ENCODE measurements at regions not wholly inside any gene's neighbourhood (a gene's known extent, or its start where the extent isn't known, plus 50 kb on each side); places are given as distances from the start of the nearest gene placed in this dataset.

GRCh38 chr11:80097146-80097545 is 656.3 kb upstream of the TENM4 start:
- intact Hi-C loops (cut with DNase I; ENCODE audit: low total_unique reads) = no loop called here
- Histone ChIP-seq H3K36me3 (no peaks in the 10 kb centered on the region), H3K4me3 (no peak overlapping the region), H3K4me1 (no peaks in the 10 kb centered on the region), H3K9me3 (no peaks in the 10 kb centered on the region), H3K27me3 (no peaks in the 10 kb centered on the region), H3K27ac (no peak overlapping the region)
- ATAC-seq (no peak), DNase-seq (no peak)
- TF ChIP-seq POLR2A (IDR thresholded peaks at IDR 0.05) = no peak
- in situ Hi-C loops (cut with MboI; ENCODE audit: low sequenced_read_pairs in 4 of 4) = no loop called here

DNA sequence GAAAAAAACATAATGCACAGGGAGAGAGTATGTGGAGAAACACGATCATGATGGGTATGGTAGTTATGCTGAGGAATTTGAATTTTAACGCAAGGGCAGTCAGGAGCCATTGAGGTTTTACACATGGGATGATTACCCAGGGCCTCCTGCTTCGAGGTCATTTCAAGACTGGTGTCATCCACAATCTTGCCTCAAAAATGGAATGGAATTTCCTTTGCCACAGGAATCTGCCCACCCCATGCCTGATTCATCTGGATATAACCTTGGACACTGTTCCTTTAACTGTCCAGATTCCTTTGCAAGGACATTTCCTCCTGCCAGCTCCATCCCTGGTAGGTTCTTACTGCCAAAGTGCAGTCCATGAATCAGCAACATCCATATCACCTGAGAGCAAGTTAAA is 655.9 kb upstream of the TENM4 start:
- ATAC-seq = no peak
- in situ Hi-C loops (cut with MboI; ENCODE audit: low sequenced_read_pairs in 4 of 4) = no loop called here

DNA sequence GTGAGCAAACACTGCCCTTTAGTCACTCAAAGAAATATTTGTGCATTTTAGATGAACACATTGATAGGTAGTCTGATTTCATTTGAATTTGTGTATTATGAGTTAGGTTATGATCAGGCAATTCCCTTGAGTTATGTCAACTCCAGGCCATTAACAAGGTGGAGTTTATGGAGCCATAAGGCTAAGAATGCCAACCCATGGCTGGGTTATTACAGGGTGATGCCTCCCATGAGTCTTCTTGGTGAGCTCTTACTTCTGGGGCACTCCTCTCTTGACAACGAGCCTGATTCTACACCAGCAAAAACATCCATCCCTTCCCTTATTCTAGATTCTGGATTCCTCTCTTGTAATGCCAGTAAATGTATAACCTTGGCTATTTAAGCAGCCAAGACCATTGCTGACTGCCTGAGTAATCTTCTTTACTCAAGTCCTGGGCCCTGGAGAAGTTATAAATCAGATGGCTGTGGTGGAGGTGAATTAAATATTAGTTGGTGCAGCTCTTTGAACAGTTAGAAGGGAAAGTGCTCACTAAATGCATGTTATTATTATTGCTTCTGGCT is 645.7 kb upstream of the TENM4 start:
- Histone ChIP-seq H3K36me3 (no peaks in the 10 kb centered on the region), H3K27me3 (no peaks in the 10 kb centered on the region), H3K9me3 (no peaks in the 10 kb centered on the region), H3K4me3 (no peak overlapping the region), H3K4me1 (no peaks in the 10 kb centered on the region), H3K27ac (no peak overlapping the region)
- intact Hi-C loops (cut with DNase I; ENCODE audit: low total_unique reads) = no loop called here
- in situ Hi-C loops (cut with MboI; ENCODE audit: low sequenced_read_pairs in 4 of 4) = no loop called here
- TF ChIP-seq CTCF (IDR thresholded peaks at IDR 0.05 in 4 of 5, conservative IDR thresholded peaks at IDR 0.05 in 1 of 5) (no peak), POLR2A (IDR thresholded peaks at IDR 0.05) (no peak)
- ATAC-seq (no peak), DNase-seq (no peak)

More for the DNA sequence above, 655.9 kb upstream of the TENM4 start:
- DNase-seq = no peak
- intact Hi-C loops (cut with DNase I; ENCODE audit: low total_unique reads) = no loop called here
- H3K4me3 ChIP-seq = no peak overlapping the region
- no peaks in the 10 kb centered on the region for H3K27me3 ChIP-seq
- H3K27ac ChIP-seq = no peak overlapping the region
- H3K4me1 ChIP-seq = no peaks in the 10 kb centered on the region
- H3K9me3 ChIP-seq = no peaks in the 10 kb centered on the region
- TF ChIP-seq CTCF (IDR thresholded peaks at IDR 0.05 in 4 of 5, conservative IDR thresholded peaks at IDR 0.05 in 1 of 5) (no peak), POLR2A (IDR thresholded peaks at IDR 0.05) (no peak)
- no peaks in the 10 kb centered on the region for H3K36me3 ChIP-seq

DNA sequence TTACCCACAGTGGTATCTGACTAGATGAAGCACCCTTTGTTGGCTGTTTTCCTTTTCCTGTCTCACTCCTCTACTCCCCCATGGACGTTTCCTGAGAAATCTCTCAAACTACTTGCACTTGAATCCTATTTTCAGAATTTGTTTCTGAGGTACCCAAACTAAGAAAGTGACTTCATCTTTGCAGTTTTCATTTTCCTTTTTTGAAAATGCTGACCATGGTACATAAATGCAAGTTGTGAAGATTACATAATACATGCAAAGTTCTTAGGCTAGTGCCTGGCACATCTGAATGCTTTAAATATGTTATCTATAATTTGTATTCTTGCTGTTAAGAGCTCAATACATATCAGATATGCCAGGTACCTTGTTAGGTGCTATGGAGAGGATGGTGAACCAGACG is 644.7 kb upstream of the TENM4 start:
- no peaks in the 10 kb centered on the region for H3K4me1 ChIP-seq
- TF ChIP-seq CTCF (IDR thresholded peaks at IDR 0.05 in 4 of 5, conservative IDR thresholded peaks at IDR 0.05 in 1 of 5) (no peak), POLR2A (IDR thresholded peaks at IDR 0.05) (no peak)
- H3K27ac ChIP-seq = no peak overlapping the region
- no peak for DNase-seq
- intact Hi-C loops (cut with DNase I; ENCODE audit: low total_unique reads) (no loop called here), in situ Hi-C loops (cut with MboI; ENCODE audit: low sequenced_read_pairs in 4 of 4) (no loop called here)
- ATAC-seq = no peak
- H3K9me3 ChIP-seq = no peaks in the 10 kb centered on the region
- no peaks in the 10 kb centered on the region for H3K27me3 ChIP-seq
- H3K4me3 ChIP-seq = no peak overlapping the region
- no peaks in the 10 kb centered on the region for H3K36me3 ChIP-seq

GRCh38 chr11:80084608-80085007 is 643.8 kb upstream of the TENM4 start:
- intact Hi-C loops (cut with DNase I; ENCODE audit: low total_unique reads) (no loop called here), in situ Hi-C loops (cut with MboI; ENCODE audit: low sequenced_read_pairs in 4 of 4) (no loop called here)
- ATAC-seq (no peak), DNase-seq (no peak)
- H3K9me3 ChIP-seq = no peaks in the 10 kb centered on the region
- H3K4me3 ChIP-seq = no peak overlapping the region
- H3K36me3 ChIP-seq = no peaks in the 10 kb centered on the region
- H3K27me3 ChIP-seq = no peaks in the 10 kb centered on the region
- TF ChIP-seq POLR2A (IDR thresholded peaks at IDR 0.05) (no peak), CTCF (IDR thresholded peaks at IDR 0.05 in 4 of 5, conservative IDR thresholded peaks at IDR 0.05 in 1 of 5) (no peak)
- no peak overlapping the region for H3K27ac ChIP-seq
- H3K4me1 ChIP-seq = no peaks in the 10 kb centered on the region

Data from gastrocnemius medialis (tissue), 4 donors.